ENCODE measurements at regions not wholly inside any gene's neighbourhood (a gene's known extent, or its start where the extent isn't known, plus 50 kb on each side); places are given as distances from the start of the nearest gene placed in this dataset.

GRCh38 chr1:22318279-22318981 is 133.2 kb upstream of the ZBTB40 start:
- CTCF ChIA-PET (ENCODE audit: partially characterized antibody): interaction anchor here (0.9 kb wide), 1 partner anchor 10 kb away, joined by 3 read pairs; no protein-coding TSS in a partner anchor
- Mint-ChIP-seq H3K36me3 (no peaks in the 10 kb centered on the region), H3K4me3 (no peak overlapping the region), H3K27ac (no peak overlapping the region), H3K9me3 (peaks cover 0 to 3% (median 0%) of the 10 kb centered on the region in 8 donors), H3K27me3 (peaks cover 7 to 29% of the 10 kb centered on the region in 2 donors), H3K4me1 (no peaks in the 10 kb centered on the region)
- POLR2A ChIA-PET (ENCODE audit: partially characterized antibody): no interaction called here
- Histone ChIP-seq H3K27ac (ENCODE audit: low read depth, low read length) (no peak overlapping the region), H3K27me3 (ENCODE audit: insufficient read depth, low read length) (no peaks in the 10 kb centered on the region), H3K9me3 (ENCODE audit: control insufficient read depth in 1 of 2, low read length in 2 of 2) (no peaks in the 10 kb centered on the region), H3K4me3 (ENCODE audit: low read length in 2 of 2) (no peak overlapping the region), H3K4me1 (ENCODE audit: insufficient read depth, low read length) (no peaks in the 10 kb centered on the region), H3K36me3 (ENCODE audit: insufficient read depth, low read length) (no peaks in the 10 kb centered on the region)
- intact Hi-C loops (cut with micrococcal nuclease): no loop called here
- DNase-seq: no peak

- H3K4me1 ChIP-seq (ENCODE audit: insufficient read depth, low read length): no peaks in the 10 kb centered on the region
- no peaks in the 10 kb centered on the region for H3K9me3 ChIP-seq (ENCODE audit: control insufficient read depth in 1 of 2, low read length in 2 of 2)
- no peak for DNase-seq
- Mint-ChIP-seq H3K27ac (no peak overlapping the region), H3K36me3 (no peaks in the 10 kb centered on the region), H3K9me3 (peaks cover 0 to 3% (median 0%) of the 10 kb centered on the region in 8 donors), H3K4me3 (no peak overlapping the region), H3K4me1 (no peaks in the 10 kb centered on the region), H3K27me3 (peaks cover 7 to 25% of the 10 kb centered on the region in 2 donors)
- H3K4me3 ChIP-seq (ENCODE audit: low read length in 2 of 2): no peak overlapping the region
- ChIA-PET CTCF (ENCODE audit: partially characterized antibody) (no interaction called here), POLR2A (ENCODE audit: partially characterized antibody) (no interaction called here)
- no peak overlapping the region for H3K27ac ChIP-seq (ENCODE audit: low read depth, low read length)
- intact Hi-C loops (cut with micrococcal nuclease): no loop called here
- no peaks in the 10 kb centered on the region for H3K27me3 ChIP-seq (ENCODE audit: insufficient read depth, low read length)
- H3K36me3 ChIP-seq (ENCODE audit: insufficient read depth, low read length): no peaks in the 10 kb centered on the region
These were observed 132.0 kb upstream of the ZBTB40 start for GRCh38 chr1:22319608-22320007.

- Histone ChIP-seq H3K36me3 (ENCODE audit: insufficient read depth, low read length) (no peaks in the 10 kb centered on the region), H3K27me3 (ENCODE audit: insufficient read depth, low read length) (no peaks in the 10 kb centered on the region), H3K9me3 (ENCODE audit: control insufficient read depth in 1 of 2, low read length in 2 of 2) (no peaks in the 10 kb centered on the region), H3K4me1 (ENCODE audit: insufficient read depth, low read length) (no peaks in the 10 kb centered on the region), H3K4me3 (ENCODE audit: low read length in 2 of 2) (no peak overlapping the region), H3K27ac (ENCODE audit: low read depth, low read length) (no peak overlapping the region)
- POLR2A ChIA-PET (ENCODE audit: partially characterized antibody): no interaction called here
- no peak for DNase-seq
- H3K27ac Mint-ChIP-seq: no peak overlapping the region
- H3K9me3 Mint-ChIP-seq: peaks cover 0 to 3% (median 0%) of the 10 kb centered on the region in 8 donors
- H3K27me3 Mint-ChIP-seq: peaks cover 7 to 21% of the 10 kb centered on the region in 2 donors
- H3K4me3 Mint-ChIP-seq: no peak overlapping the region
- CTCF ChIA-PET (ENCODE audit: partially characterized antibody): no interaction called here
- intact Hi-C loops (cut with micrococcal nuclease): no loop called here
- no peaks in the 10 kb centered on the region for H3K36me3 Mint-ChIP-seq
- H3K4me1 Mint-ChIP-seq: no peaks in the 10 kb centered on the region
These were observed 130.9 kb upstream of the ZBTB40 start for GRCh38 chr1:22320587-22321344.

GRCh38 chr1:22321917-22322316 is 129.7 kb upstream of the ZBTB40 start:
- H3K27me3 Mint-ChIP-seq: peaks cover 9 to 23% of the 10 kb centered on the region in 2 donors
- no peaks in the 10 kb centered on the region for H3K36me3 ChIP-seq (ENCODE audit: insufficient read depth, low read length)
- no peak overlapping the region for H3K4me3 Mint-ChIP-seq
- CTCF ChIA-PET (ENCODE audit: partially characterized antibody): no interaction called here
- POLR2A ChIA-PET (ENCODE audit: partially characterized antibody): no interaction called here
- no peak for DNase-seq
- no peaks in the 10 kb centered on the region for H3K9me3 Mint-ChIP-seq
- no peak overlapping the region for H3K4me3 ChIP-seq (ENCODE audit: low read length in 2 of 2)
- H3K36me3 Mint-ChIP-seq: no peaks in the 10 kb centered on the region
- no peak overlapping the region for H3K27ac Mint-ChIP-seq
- H3K4me1 ChIP-seq (ENCODE audit: insufficient read depth, low read length): no peaks in the 10 kb centered on the region
- H3K27me3 ChIP-seq (ENCODE audit: insufficient read depth, low read length): no peaks in the 10 kb centered on the region
- no peaks in the 10 kb centered on the region for H3K9me3 ChIP-seq (ENCODE audit: control insufficient read depth in 1 of 2, low read length in 2 of 2)
- no peak overlapping the region for H3K27ac ChIP-seq (ENCODE audit: low read depth, low read length)
- intact Hi-C loops (cut with micrococcal nuclease): no loop called here
- no peaks in the 10 kb centered on the region for H3K4me1 Mint-ChIP-seq

GRCh38 chr1:22323141-22323845 is 128.4 kb upstream of the ZBTB40 start:
- CTCF ChIA-PET (ENCODE audit: partially characterized antibody): no interaction called here
- no peaks in the 10 kb centered on the region for H3K27me3 ChIP-seq (ENCODE audit: insufficient read depth, low read length)

GRCh38 chr1:22323846-22324504 is 127.7 kb upstream of the ZBTB40 start:
- ChIA-PET POLR2A (ENCODE audit: partially characterized antibody) (no interaction called here), CTCF (ENCODE audit: partially characterized antibody) (no interaction called here)
- H3K36me3 Mint-ChIP-seq: no peaks in the 10 kb centered on the region
- no peaks in the 10 kb centered on the region for H3K9me3 Mint-ChIP-seq
- DNase-seq: no peak
- no peaks in the 10 kb centered on the region for H3K4me1 Mint-ChIP-seq
- intact Hi-C loops (cut with micrococcal nuclease): no loop called here
- Histone ChIP-seq H3K36me3 (ENCODE audit: insufficient read depth, low read length) (no peaks in the 10 kb centered on the region), H3K27ac (ENCODE audit: low read depth, low read length) (no peak overlapping the region), H3K27me3 (ENCODE audit: insufficient read depth, low read length) (no peaks in the 10 kb centered on the region), H3K4me3 (ENCODE audit: low read length in 2 of 2) (no peak overlapping the region), H3K4me1 (ENCODE audit: insufficient read depth, low read length) (no peaks in the 10 kb centered on the region), H3K9me3 (ENCODE audit: control insufficient read depth in 1 of 2, low read length in 2 of 2) (no peaks in the 10 kb centered on the region)
- peaks cover 2 to 16% of the 10 kb centered on the region in 2 donors for H3K27me3 Mint-ChIP-seq
- no peak overlapping the region for H3K4me3 Mint-ChIP-seq
- no peak overlapping the region for H3K27ac Mint-ChIP-seq

More at GRCh38 chr1:22323141-22323845, 128.4 kb upstream of the ZBTB40 start:
- Mint-ChIP-seq H3K9me3 (no peaks in the 10 kb centered on the region), H3K36me3 (no peaks in the 10 kb centered on the region), H3K4me1 (no peaks in the 10 kb centered on the region), H3K27me3 (peaks cover 2 to 18% of the 10 kb centered on the region in 2 donors), H3K27ac (no peak overlapping the region), H3K4me3 (no peak overlapping the region)
- POLR2A ChIA-PET (ENCODE audit: partially characterized antibody): no interaction called here
- H3K9me3 ChIP-seq (ENCODE audit: control insufficient read depth in 1 of 2, low read length in 2 of 2): no peaks in the 10 kb centered on the region
- intact Hi-C loops (cut with micrococcal nuclease): no loop called here
- no peak overlapping the region for H3K4me3 ChIP-seq (ENCODE audit: low read length in 2 of 2)
- DNase-seq: no peak
- H3K27ac ChIP-seq (ENCODE audit: low read depth, low read length): no peak overlapping the region
- no peaks in the 10 kb centered on the region for H3K36me3 ChIP-seq (ENCODE audit: insufficient read depth, low read length)
- no peaks in the 10 kb centered on the region for H3K4me1 ChIP-seq (ENCODE audit: insufficient read depth, low read length)

All from CD4-positive, alpha-beta memory T cell (primary cell).